ENCODE measurements at regions not wholly inside any gene's neighbourhood (a gene's known extent, or its start where the extent isn't known, plus 50 kb on each side); places are given as distances from the start of the nearest gene placed in this dataset.
A peak's percentile ranks its signal among the peaks of the same experiment; 100 is the strongest.
"Not testable (repeated sequence)": the region's sequence is repeated elsewhere in the genome, so short reads cannot be mapped to it uniquely, and the experiment has no call there.

GRCh38 chr16:22722551-22723541 is 91.1 kb upstream of the HS3ST2 start:
- DNase-seq (ENCODE audit: extremely low read depth in 1 of 4, low spot score in 3 of 4); H3K4me1 ChIP-seq (replicated peaks in 1 of 2; ENCODE audit: control insufficient read depth in 2 of 2, insufficient read depth in 2 of 2, low read length in 2 of 2); intact Hi-C loops (cut with micrococcal nuclease); H4K20me1 ChIP-seq (replicated peaks; ENCODE audit: control insufficient read depth, insufficient read depth, low read length); ATAC-seq; H3K9me1 ChIP-seq (ENCODE audit: control insufficient read depth, insufficient read depth, low read length); BruUV-seq (replicated peaks); FAIRE-seq; POLR2A ChIA-PET; CTCF ChIA-PET (ENCODE audit: low intra/inter-chr PET ratio); H2AFZ ChIP-seq (ENCODE audit: low read depth, low read length); H3K36me3 ChIP-seq (ENCODE audit: control insufficient read depth, insufficient read depth, low read length); H3K4me3 ChIP-seq; H3K9me3 ChIP-seq (replicated peaks; ENCODE audit: control insufficient read depth, insufficient read depth, low read depth, low read length); H3K79me2 ChIP-seq (ENCODE audit: control insufficient read depth, insufficient read depth, low read length); in situ Hi-C loops (cut with MboI); H3K9ac ChIP-seq (ENCODE audit: insufficient read depth in 1 of 2, low read depth in 2 of 2, low read length in 2 of 2); H3K27ac ChIP-seq (ENCODE audit: extremely low read depth, low read depth, low read length); H3K4me2 ChIP-seq (ENCODE audit: insufficient read depth, low read length): not testable (repeated sequence)
- WGBS (ENCODE audit: insufficient coverage, low coverage, missing lambda C conversion rate): 4% methylated on average over 40 of the region's 48 CpGs
- TF ChIP-seq NFYB (IDR thresholded peaks at IDR 0.05; ENCODE audit: extremely low read depth, insufficient read length) (peak; percentile 63), ASH1L (IDR thresholded peaks at IDR 0.05; ENCODE audit: borderline replicate concordance, low read depth, partially characterized antibody) (peak; percentile 29)
- H3K27me3 ChIP-seq (ENCODE audit: control insufficient read depth in 2 of 2, insufficient read depth in 2 of 2, low read length in 2 of 2): peaks cover 0 to 17% of the 10 kb centered on the region in 2 experiments; a peak in 2 of 5 replicates

DNA sequence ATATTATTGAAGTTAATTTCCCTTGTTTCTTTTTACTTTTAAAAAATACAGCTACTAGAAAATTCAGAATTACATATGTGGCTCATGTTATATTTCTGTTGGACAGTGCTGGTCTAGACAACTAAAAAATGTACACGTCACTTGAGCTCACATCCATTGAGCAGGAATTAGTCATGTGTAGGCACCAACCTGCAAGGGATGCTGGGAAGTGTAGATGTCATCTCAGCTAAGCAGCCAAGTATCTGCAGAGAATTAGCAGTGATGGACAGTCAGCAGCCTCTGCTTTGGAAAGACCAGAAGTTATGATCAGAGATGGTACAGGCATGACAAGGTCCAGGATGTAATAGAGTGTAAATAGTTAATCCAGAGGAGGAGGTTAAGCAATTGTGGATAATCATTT is 87.1 kb upstream of the HS3ST2 start:
- BruUV-seq (replicated peaks): no TSS peak
- Histone ChIP-seq H2AFZ (ENCODE audit: low read depth, low read length) (no peak overlapping the region), H3K4me2 (ENCODE audit: insufficient read depth, low read length) (no peak overlapping the region), H3K36me3 (ENCODE audit: control insufficient read depth, insufficient read depth, low read length) (no peaks in the 10 kb centered on the region), H4K20me1 (replicated peaks; ENCODE audit: control insufficient read depth, insufficient read depth, low read length) (no peaks in the 10 kb centered on the region), H3K27me3 (ENCODE audit: control insufficient read depth in 2 of 2, insufficient read depth in 2 of 2, low read length in 2 of 2) (peaks cover 0 to 8% of the 10 kb centered on the region in 2 experiments; a peak in 2 of 5 replicates), H3K4me3 (no peak overlapping the region), H3K4me1 (replicated peaks in 1 of 2; ENCODE audit: control insufficient read depth in 2 of 2, insufficient read depth in 2 of 2, low read length in 2 of 2) (no peaks in the 10 kb centered on the region), H3K79me2 (ENCODE audit: control insufficient read depth, insufficient read depth, low read length) (no peaks in the 10 kb centered on the region), H3K27ac (ENCODE audit: extremely low read depth, low read depth, low read length) (no peak overlapping the region), H3K9me3 (replicated peaks; ENCODE audit: control insufficient read depth, insufficient read depth, low read depth, low read length) (no peaks in the 10 kb centered on the region), H3K9me1 (ENCODE audit: control insufficient read depth, insufficient read depth, low read length) (no peaks in the 10 kb centered on the region), H3K9ac (ENCODE audit: insufficient read depth in 1 of 2, low read depth in 2 of 2, low read length in 2 of 2) (no peak overlapping the region)
- in situ Hi-C loops (cut with MboI) (no loop called here), intact Hi-C loops (cut with micrococcal nuclease) (no loop called here)
- WGBS (ENCODE audit: insufficient coverage, low coverage, missing lambda C conversion rate): 0% methylated on average over 1 of the region's 1 CpG
- ChIA-PET POLR2A (no interaction called here), CTCF (ENCODE audit: low intra/inter-chr PET ratio) (no interaction called here)
- FAIRE-seq (no peak), ATAC-seq (no peak), DNase-seq (ENCODE audit: extremely low read depth in 1 of 4, low spot score in 3 of 4) (no peak)
- TF ChIP-seq, protein P1, sequence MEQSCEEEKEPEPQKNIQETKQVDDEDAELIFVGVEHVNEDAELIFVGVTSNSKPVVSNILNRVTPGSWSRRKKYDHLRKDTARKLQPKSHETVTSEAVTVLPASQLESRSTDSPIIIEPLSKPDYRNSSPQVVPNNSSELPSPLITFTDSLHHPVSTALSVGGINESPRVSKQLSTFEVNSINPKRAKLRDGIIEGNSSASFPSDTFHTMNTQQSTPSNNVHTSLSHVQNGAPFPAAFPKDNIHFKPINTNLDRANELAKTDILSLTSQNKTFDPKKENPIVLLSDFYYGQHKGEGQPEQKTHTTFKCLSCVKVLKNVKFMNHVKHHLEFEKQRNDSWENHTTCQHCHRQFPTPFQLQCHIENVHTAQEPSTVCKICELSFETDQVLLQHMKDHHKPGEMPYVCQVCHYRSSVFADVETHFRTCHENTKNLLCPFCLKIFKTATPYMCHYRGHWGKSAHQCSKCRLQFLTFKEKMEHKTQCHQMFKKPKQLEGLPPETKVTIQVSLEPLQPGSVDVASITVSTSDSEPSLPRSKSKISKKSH (CRISPR knock-in tag; IDR thresholded peaks at IDR 0.05): no peak
- no peak for TF ChIP-seq POLR2AphosphoS2 (IDR thresholded peaks at IDR 0.05; ENCODE audit: low read length)
- no peak for TF ChIP-seq RNF2 (IDR thresholded peaks at IDR 0.05)
- no peak for TF ChIP-seq SRSF1 (IDR thresholded peaks at IDR 0.05; ENCODE audit: low read depth, low read length)
- TF ChIP-seq YBX1 (IDR thresholded peaks at IDR 0.05): no peak
- TF ChIP-seq TSC22D4 (tag; IDR thresholded peaks at IDR 0.05): no peak
- no peak for TF ChIP-seq ZNF282 (CRISPR knock-in tag; IDR thresholded peaks at IDR 0.05)
- TF ChIP-seq TRIM28 (IDR thresholded peaks at IDR 0.05): no peak
- TF ChIP-seq, protein P2, sequence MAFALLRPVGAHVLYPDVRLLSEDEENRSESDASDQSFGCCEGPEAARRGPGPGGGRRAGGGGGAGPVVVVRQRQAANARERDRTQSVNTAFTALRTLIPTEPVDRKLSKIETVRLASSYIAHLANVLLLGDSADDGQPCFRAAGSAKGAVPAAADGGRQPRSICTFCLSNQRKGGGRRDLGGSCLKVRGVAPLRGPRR (CRISPR knock-in tag; IDR thresholded peaks at IDR 0.05): no peak
- TF ChIP-seq GTF2B (IDR thresholded peaks at IDR 0.05; ENCODE audit: extremely low read depth, insufficient read length): no peak
- no peak for TF ChIP-seq ZBTB1 (CRISPR knock-in tag; IDR thresholded peaks at IDR 0.05; ENCODE audit: borderline replicate concordance, low read depth)
- TF ChIP-seq ZNF766 (CRISPR knock-in tag; conservative IDR thresholded peaks at IDR 0.05): no peak

All from K562 (cell line).